NCI-H2227 (cell line): ENCODE measurements at regions not wholly inside any gene's neighbourhood (a gene's known extent, or its start where the extent isn't known, plus 50 kb on each side); places are given as distances from the start of the nearest gene placed in this dataset.
"Not testable (repeated sequence)": the region's sequence is repeated elsewhere in the genome, so short reads cannot be mapped to it uniquely, and the experiment has no call there.

Experiments
- DNase-seq: peaks from one replicate; lab custom pipeline; 2025; ENCODE audit not compliant: unreplicated experiment; lab: John Stamatoyannopoulos, UW

DNA sequence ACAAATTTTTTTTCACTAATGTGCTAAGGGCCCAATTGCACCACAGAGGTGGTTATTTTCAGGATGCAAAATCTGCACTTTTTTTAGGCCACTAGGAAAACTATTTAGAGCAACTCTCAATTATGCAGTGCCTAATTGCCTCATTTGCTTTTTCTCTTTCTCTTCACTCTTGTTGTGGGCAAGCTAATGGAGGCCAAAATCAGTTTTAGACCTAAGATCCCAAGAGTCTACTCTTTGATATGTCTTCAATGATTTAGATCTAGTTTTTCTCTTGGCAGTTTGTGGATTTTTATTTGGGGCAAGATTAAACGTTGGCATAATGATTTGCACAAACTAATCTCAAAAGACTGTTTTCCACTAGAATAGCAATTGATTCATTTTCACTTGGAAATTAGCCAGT, 1996.9 kb downstream of the LRRC4C start:
- no peak for DNase-seq

DNA sequence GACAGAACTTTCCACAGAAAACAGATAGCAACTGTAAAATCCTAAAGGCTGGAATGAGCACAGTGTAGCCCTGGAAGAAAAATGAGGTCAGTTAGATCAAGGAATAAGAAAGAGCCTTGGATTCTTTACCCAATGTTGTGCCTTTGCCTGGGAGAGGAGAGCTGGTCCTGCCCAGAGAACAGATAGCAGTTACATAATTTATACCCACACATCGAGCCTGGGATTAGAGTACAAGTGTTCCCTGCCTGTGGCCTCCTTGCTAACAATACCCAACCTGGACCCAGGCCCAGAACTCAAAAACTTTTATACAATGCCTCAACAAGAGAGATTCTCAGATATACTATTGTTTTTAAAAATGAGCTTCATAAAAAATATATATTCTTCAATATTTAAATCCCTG, 1998.4 kb downstream of the LRRC4C start:
- DNase-seq = no peak

DNA sequence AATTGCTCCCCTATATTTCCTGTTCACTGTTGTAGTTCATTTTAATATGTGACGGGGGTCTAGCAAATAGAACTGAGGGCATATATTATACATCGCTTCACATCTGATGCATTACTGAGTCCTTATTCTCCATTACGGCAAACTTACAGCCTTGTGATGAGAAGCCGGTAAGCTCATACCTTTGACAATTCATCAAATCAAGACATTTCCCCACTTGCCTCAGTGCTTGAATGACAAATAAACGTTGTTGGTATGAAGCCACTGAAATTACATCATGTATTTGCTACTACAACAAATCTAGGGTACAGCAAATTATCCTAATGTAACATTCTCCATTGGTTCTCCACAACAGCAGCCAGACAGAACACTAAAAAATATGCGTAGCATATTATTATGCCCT, 1999.8 kb downstream of the LRRC4C start:
- no peak for DNase-seq

DNA sequence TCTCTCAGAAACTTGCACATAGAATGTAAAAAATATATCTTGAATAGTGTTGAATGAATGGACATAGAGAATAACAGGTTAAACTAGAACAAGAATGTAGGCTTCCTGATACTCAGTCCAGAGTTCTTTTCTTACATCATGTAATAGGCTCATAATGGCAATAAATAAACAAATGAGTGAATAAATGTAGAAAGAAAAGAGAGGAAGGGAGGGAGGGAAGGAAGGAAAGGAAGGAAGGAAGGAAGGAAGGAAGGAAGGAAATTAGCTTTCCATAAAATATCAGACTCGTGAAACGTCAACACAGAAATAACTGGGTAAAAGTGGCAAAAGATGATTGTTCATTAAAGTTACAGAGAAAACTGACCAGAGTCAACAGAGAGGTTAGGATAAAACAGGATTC, 2001.0 kb downstream of the LRRC4C start:
- no peak for DNase-seq

DNA sequence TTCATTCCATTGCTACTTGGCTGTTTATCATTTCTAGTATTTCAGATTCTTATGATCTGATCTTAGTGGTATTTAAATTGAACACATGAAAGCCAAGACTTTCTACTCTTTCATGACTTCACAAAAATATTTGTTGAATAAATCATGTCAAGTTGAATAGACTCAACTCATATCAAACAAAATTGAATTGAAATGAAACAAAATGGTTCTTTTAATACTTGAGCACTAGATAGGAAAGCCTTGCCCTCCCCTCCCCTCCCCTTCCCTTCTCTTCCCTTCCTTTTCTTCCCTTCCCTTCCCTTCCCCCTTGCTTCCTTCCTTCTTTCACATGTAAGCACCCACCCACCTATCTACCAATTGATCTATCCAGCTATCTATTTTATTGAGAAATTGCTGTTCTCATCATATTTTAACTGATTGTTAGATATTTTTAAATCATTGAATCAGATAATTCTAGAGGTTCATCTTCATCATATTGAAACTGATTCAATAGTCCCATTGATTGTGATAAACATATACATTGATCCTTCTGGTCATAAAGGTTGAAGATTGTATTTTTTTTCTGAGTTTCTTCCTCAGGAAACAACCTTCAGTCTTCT, 2015.9 kb downstream of the LRRC4C start:
- no peak for DNase-seq

DNA sequence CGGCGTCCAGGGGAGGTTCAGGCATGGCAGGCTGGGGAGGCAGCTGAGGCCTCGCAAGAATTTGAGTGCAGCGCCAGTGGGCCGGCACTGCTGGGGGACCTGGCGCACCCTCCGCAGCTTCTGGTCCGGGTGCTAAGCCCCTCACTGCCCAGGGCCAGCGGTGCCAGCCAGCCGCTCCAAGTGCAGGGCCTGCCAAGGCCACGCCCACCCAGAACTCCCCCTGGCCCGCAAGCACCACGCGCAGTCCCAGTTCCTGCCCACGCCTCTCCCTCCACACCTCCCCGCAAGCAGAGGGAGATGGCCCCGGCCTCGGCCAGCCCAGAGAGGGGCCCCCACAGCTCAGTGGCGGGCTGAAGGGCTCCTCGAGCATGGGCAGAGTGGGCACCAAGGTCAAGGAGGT, 2017.3 kb downstream of the LRRC4C start:
- no peak for DNase-seq

DNA sequence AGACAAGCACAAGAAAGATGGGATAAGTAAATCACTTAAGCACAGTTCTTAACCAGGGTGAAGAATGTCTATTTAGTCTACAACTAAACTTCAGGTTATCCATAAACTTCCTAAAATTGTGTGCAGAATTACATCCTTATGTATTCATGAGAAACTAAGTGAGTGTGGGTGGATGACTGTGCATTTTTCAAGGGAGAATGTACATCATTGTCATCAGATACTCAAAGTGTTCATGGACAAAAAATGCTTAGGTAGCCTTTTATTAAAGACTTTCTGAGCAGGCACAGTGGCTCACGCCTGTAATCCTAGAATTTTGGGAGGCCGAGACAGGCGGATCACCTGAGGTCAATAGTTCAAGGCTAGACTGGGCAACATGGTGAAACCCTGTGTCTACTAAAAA, 2023.8 kb downstream of the LRRC4C start:
- DNase-seq = no peak

DNA sequence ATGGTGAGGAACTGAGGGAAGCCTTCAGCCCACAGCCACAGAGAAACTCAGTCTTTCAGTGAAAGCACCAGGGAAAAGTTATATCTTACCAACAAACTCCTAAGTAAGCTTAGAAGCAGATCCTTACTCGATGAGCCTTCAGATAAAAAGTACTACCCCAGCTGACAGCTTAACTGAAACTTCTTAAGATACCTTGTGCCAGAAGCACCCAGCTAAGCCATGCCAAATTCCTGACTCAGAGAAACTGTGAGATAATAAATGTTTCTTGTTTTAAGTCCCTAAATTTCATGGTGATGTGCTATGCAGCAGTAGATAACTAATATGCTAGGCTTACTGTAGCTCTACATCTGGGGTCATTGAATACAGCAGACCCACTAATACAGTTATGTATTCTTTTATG, 2025.0 kb downstream of the LRRC4C start:
- no peak for DNase-seq

DNA sequence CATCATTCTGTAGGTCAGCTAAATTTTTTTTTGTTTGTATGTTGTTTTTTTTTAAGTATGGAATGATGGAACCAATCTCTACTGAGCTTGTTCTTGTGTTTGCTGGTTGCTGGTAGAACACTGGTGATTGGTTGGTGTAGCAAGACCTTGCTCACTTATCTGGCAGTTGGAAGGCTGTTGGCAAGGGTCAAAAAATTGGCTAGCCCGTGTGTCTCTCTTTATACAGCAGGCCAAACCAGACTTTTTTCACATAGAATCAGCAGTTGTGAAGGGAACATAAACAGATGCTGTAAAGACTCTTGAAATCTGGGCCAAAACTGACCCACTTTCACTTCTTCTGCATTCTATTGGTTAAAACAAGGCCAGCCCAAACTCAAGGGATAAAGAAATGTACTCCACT, 2026.5 kb downstream of the LRRC4C start:
- DNase-seq = no peak

DNA sequence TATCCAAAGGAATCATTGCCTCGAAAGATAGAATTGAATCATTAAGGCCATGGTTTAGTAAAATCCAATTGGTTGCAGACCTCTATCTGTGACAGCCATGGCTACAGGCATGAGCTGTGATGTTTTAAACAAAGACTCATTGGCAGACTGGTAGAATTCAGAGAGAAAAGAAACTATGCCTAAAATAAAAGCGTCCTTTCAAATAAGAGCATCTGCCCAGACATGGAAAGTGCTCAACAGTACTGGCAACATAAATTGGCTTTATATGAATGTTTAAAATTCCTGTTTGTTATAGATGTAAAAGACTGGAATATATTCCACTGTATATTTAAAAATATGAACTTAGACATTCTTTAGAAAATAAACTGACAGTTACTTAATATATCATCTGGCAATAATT, 2034.2 kb downstream of the LRRC4C start:
- DNase-seq = no peak

DNA sequence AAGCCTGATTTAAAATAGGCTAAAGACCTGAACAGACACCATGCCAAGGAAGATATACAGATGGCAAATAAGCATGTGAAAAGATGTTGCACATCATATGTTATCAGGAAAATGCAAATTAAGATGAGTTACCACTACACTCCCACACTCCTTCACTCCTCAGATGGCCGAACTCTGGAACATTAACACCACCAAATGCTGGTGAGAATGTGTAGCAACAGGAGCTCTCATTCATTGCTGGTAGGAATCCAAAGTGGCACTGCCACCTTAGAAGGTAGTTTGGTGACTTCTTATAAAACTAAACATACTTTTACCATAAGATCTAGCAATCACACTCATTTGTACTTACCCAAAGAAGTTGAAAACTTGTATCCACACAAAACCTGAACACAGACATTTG, 2047.3 kb downstream of the LRRC4C start:
- no peak for DNase-seq

DNA sequence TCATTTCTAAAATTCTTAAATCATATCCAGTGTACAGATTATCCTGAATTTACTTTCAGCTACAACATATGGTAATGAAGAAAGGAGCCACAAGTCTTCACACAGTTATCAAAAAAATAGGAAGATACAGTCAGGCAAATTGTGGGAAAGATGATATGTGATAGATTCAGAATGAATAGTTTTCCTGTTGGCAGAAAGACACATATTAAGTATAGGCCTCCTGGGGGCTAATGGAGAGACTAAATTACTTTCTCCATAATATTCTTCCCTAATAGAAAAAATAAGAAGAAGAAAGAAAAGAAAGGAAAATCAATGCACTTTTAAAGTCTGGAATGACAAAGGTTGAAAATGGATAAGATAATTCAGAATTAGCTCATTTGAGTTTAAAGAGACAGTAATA, 2073.5 kb downstream of the LRRC4C start:
- DNase-seq = no peak

DNA sequence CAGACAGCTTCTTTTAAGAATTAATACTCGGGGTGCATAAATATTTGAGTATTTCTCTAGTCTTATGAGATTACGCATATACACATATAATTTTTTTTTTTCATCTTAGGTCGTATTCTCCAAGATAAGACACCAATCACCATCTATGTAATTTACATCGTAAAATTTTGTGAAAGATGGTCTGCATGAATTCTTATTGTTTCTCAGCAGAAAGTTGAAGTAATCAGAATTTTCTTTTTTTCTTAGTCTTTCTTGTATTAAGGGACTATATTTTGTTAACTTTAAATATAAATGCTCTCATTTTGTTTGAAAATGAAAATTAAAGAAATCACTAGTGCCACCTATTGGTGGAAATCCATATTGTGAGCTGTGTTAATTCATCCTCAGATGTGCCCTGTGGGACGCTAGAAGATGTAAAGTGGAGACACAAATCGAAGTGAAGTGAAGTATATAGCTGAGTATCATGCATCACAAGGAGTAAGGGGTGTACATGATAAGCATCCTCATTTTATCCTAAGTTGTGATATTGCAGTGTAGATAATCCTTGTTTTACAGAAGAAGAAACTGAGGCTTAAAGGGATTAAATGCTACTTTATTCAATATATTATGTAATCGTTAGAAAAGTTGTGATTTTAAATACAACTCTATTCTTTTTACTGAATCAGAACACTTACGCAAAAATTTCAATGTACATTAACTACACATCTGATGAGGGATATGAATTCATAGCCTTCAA, 2084.3 kb downstream of the LRRC4C start:
- DNase-seq = peak; percentile 80

DNA sequence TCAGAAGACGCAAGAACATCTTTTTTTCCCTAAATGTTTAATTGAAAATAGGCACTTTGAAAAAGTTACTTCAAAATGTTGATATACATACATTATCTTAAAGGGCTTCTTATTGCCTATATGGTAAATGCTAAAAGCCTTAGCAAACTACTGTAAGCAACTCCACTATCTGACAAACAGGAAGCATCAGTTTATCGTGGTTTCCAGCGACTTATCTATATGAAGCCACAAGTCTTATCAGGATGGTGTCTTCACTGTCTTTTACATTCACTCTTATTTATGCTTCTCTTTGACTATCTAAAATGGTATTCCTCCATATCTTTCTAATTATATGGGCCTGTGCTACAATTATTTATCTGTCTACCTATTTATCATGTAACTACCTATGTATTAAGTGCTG, 2091.9 kb downstream of the LRRC4C start:
- DNase-seq = no peak

DNA sequence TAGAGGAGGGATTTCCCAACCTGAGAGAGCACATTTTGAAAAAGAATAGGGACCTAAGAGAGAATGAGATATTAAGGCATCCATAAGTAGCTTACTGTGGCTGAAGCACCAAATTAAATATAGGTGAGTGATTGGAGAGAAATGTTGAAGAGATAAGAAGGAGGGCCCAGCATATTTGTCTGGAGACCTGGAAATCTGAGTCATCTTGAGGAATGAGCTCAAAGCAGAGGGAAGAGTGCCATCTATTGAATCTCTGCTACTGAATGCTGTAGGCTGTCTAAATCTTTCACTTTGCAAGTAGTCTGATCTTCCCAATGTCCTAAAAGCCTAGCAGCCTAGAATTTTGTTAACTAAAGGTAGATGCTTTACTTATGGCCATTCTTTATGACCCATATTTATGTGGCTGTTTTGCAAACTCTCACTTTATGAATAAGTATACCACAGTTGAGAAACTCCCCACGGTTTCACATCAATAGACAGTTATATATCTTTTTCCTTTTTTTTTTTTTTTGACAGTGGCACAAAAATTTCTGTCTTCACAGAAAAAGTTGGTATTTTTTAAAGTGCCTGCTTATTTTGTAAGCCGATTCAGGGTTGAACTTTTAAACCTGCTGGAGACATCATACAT, 2093.5 kb downstream of the LRRC4C start:
- DNase-seq = peak; percentile 63

DNA sequence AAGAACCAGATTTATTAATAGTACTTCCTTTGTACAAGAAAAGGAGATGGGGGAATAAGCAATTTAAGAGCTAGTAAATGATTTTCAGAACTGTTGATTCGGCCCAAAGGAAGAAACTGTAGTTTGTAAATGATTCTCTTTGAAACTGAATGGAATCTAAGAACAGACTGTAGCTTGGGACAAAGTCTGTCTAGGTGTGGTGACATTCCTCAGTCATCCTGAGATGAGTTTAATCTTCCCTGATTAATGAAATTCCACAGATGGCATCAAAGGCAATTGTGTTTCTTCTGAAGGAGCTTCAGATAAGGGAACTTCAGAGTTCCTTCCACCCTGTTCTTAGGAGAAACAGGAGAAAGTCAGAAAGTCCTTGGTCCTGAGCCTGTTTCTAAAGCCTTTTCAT, 2095.9 kb downstream of the LRRC4C start:
- no peak for DNase-seq

DNA sequence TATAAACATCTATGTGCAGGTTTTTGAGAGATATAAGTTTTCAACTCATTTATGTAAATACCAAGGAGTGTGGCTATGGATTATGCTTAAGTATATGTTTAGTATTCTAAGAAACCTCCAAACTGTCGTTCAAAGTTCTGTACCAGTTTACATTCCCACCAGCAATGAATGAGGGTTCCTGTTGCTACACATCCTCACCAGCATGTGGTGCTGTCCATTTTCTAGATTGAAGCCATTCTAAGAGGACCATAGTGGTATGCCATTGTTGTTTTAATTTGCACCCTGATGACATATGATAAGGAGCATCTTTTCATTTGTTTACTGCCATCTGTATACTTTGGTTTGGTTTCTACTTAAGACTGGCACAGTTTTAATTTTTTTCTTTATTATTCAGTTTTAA, 2097.9 kb downstream of the LRRC4C start:
- DNase-seq = no peak

DNA sequence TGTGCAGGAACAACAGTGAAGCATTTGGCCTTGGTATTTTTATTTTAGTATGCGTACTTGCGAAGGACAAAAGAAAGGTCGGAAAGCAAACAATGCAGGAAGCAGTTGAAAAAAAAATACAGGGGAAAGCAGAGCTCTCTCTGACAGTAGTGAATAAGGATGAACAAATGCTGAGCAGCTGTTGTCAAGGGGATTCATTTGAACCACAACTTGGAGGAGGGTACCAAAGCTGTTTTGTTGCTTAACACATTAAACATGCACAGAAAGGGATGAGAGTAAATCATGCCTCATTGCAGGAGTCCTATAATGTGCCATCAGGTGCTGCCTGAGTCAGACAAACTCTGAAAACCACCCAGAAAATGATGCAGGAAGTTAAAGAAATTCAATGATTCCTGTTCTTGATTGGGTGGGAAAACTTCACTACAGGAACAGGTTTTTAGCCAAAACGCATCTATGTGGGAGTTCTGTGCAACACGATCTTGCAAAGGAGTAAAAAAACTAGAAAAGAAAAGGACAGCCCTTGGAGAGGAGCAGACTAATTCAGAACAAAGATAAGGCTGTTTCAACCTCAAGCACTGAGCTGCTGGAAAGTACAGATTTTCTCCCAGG, 2113.5 kb downstream of the LRRC4C start:
- DNase-seq = peak; percentile 79

DNA sequence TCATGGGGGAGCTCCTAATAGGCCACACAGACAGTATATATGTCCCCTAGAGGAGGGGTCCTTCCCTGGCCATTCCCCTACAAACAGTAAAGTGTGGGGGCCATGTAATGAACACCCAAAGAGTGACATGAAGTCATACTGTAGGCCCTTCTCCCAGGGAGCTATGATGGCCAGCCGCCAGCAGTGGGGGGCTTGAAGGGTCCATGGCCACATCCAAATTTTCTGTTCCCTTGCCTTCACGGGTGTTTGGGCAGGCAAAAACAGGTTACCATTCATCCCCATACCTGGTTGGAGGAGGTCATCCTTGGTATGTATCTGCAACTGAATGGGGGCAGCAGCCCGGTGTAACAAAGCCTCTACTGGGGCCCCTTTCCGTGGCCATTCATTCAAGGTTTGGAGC, 2118.0 kb downstream of the LRRC4C start:
- no peak for DNase-seq

DNA sequence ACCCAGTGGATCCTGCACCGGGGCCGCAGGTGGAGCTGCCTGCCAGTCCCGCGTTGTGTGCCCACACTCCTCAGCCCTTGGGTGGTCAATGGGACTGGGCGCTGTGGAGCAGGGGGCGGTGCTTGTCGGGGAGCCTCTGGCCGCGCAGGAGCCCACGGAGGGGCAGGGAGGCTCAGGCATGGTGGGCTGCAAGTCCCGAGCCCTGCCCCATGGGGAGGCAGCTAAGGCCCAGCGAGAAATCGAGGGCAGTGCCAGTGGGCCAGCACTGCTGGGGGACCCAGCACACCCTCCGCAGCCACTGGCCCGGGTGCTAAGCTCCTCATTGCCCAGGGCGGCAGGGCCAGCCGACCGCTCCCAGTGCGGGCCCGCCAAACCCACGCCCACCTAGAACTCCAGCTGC, 2126.4 kb downstream of the LRRC4C start:
- not testable (repeated sequence) for DNase-seq

DNA sequence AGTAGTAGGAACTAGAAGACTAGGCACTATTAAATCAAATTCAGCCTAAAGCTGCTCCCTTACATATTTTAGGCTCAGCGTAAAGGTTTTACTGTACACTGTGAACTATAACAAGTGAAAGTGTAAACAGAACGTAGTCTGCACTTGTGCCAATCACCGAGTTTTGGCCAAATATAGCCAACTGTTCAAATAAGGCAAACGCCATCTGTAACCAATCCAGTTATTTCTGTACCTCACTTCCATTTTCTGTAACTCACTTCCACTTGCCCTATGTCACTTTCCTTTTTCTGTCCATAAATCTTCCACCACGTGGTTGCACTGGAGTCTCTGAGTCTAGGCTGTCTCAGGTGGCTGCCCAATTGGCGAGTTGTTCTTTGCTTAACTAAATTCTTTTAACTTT, 2132.2 kb downstream of the LRRC4C start:
- no peak for DNase-seq

DNA sequence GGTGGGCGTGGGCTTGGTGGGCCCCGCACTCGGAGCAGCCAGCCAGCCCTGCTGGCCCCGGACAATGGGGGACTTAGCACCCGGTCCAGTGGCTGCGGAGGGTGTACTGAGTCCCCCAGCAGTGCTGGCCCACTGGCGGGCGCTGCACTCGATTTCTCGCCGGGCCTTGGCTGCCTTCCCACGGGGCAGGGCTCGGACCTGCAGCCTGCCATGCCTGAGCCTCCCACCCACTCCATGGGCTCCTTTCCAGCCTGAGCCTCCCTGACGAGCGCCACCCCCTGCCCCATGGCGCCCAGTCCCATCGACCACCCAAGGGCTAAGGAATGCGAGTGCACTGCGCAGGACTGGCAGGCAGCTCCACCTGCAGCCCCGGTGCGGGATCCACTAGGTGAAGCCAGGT, 2147.6 kb downstream of the LRRC4C start:
- not testable (repeated sequence) for DNase-seq
